Type B pancreatic cell (in vitro differentiated cells): ENCODE measurements at regions not wholly inside any gene's neighbourhood (a gene's known extent, or its start where the extent isn't known, plus 50 kb on each side); places are given as distances from the start of the nearest gene placed in this dataset.

Experiments used
- DNase-seq: peaks from one replicate; pipeline ENCODE4 v3.0.0; 2021; ENCODE audit warnings: mixed read lengths; ENCODE audit not compliant: unreplicated experiment; ENCODE audit errors: extremely low spot score
- H3K27ac Mint-ChIP-seq: 2 replicates; pipeline ENCODE4 v1.8.0; 2021; ENCODE audit warnings: mild to moderate bottlenecking, mixed read lengths
- H3K27me3 Mint-ChIP-seq: 2 replicates; pipeline ENCODE4 v1.8.0; 2021; ENCODE audit warnings: mixed read lengths
- H3K36me3 Mint-ChIP-seq: 2 replicates; pipeline ENCODE4 v1.8.0; 2021; ENCODE audit warnings: mixed read lengths
- H3K4me1 Mint-ChIP-seq: one replicate; pipeline ENCODE4 v1.8.0; 2021; ENCODE audit warnings: mixed read lengths; ENCODE audit not compliant: unreplicated experiment
- H3K4me3 Mint-ChIP-seq: 2 replicates; pipeline ENCODE4 v1.8.0; 2021; ENCODE audit warnings: mild to moderate bottlenecking, mixed read lengths
- H3K9me3 Mint-ChIP-seq: 2 replicates; pipeline ENCODE4 v1.8.0; 2021; ENCODE audit warnings: mixed read lengths
- CTCF ChIP-seq: fragments of 200-600 bp; sonication (generic); conservative IDR thresholded peaks from 2 replicates; pipeline ENCODE4 v1.5.0; 2021; ENCODE audit warnings: antibody characterized with exemption, mild to moderate bottlenecking

GRCh38 chr17:71935341-71935740 lies 185.5 kb upstream of the SOX9 start:
- H3K27ac Mint-ChIP-seq = no peak overlapping the region
- no peaks in the 10 kb centered on the region for H3K9me3 Mint-ChIP-seq
- H3K27me3 Mint-ChIP-seq = peaks cover 3% of the 10 kb centered on the region
- no peak for TF ChIP-seq CTCF
- no peak for DNase-seq
- no peaks in the 10 kb centered on the region for H3K4me1 Mint-ChIP-seq
- H3K4me3 Mint-ChIP-seq = no peak overlapping the region
- no peaks in the 10 kb centered on the region for H3K36me3 Mint-ChIP-seq

- TF ChIP-seq CTCF = no peak
- Mint-ChIP-seq H3K27ac (no peak overlapping the region), H3K4me3 (no peak overlapping the region), H3K4me1 (no peaks in the 10 kb centered on the region), H3K36me3 (no peaks in the 10 kb centered on the region), H3K27me3 (peaks cover 4% of the 10 kb centered on the region), H3K9me3 (no peaks in the 10 kb centered on the region)
- no peak for DNase-seq
Measured at GRCh38 chr17:71936977-71937376, 183.8 kb upstream of the SOX9 start.

- Mint-ChIP-seq H3K9me3 (no peaks in the 10 kb centered on the region), H3K27ac (no peak overlapping the region), H3K4me1 (no peaks in the 10 kb centered on the region), H3K4me3 (no peak overlapping the region), H3K27me3 (peaks cover 4% of the 10 kb centered on the region), H3K36me3 (no peaks in the 10 kb centered on the region)
- TF ChIP-seq CTCF = no peak
- no peak for DNase-seq
Measured at GRCh38 chr17:71937914-71938313, 182.9 kb upstream of the SOX9 start.

- no peak for DNase-seq
- no peak overlapping the region for H3K27ac Mint-ChIP-seq
- peaks cover 4% of the 10 kb centered on the region for H3K27me3 Mint-ChIP-seq
- no peaks in the 10 kb centered on the region for H3K9me3 Mint-ChIP-seq
- no peak overlapping the region for H3K4me3 Mint-ChIP-seq
- no peak for TF ChIP-seq CTCF
- no peaks in the 10 kb centered on the region for H3K4me1 Mint-ChIP-seq
- no peaks in the 10 kb centered on the region for H3K36me3 Mint-ChIP-seq
Measured at GRCh38 chr17:71938340-71939010, 182.3 kb upstream of the SOX9 start.

GRCh38 chr17:71941920-71942319 lies 178.9 kb upstream of the SOX9 start:
- Mint-ChIP-seq H3K36me3 (no peaks in the 10 kb centered on the region), H3K4me1 (no peaks in the 10 kb centered on the region), H3K27me3 (peaks cover 4% of the 10 kb centered on the region), H3K9me3 (no peaks in the 10 kb centered on the region), H3K27ac (no peak overlapping the region), H3K4me3 (no peak overlapping the region)
- DNase-seq = no peak
- no peak for TF ChIP-seq CTCF

- Mint-ChIP-seq H3K27me3 (peaks cover 4% of the 10 kb centered on the region), H3K4me3 (no peak overlapping the region), H3K4me1 (no peaks in the 10 kb centered on the region), H3K27ac (no peak overlapping the region), H3K36me3 (no peaks in the 10 kb centered on the region), H3K9me3 (no peaks in the 10 kb centered on the region)
- DNase-seq = no peak
- no peak for TF ChIP-seq CTCF
Measured at GRCh38 chr17:71942626-71943025, 178.2 kb upstream of the SOX9 start.
